Lower leg skin (tissue), 3 donors: ENCODE measurements at regions not wholly inside any gene's neighbourhood (a gene's known extent, or its start where the extent isn't known, plus 50 kb on each side); places are given as distances from the start of the nearest gene placed in this dataset.
"Not testable (repeated sequence)": the region's sequence is repeated elsewhere in the genome, so short reads cannot be mapped to it uniquely, and the experiment has no call there.

Experiments used
- POLR2A ChIP-seq, 2 donors: fragments of 450-650 bp; IDR thresholded peaks; one replicate each; pipeline ENCODE4 v1.6.1; 2016 to 2017; ENCODE audit warnings: antibody characterized with exemption in 2 of 2, mild to moderate bottlenecking in 1 of 2, moderate library complexity in 1 of 2
- TF ChIP-seq, protein P1 (sequence below), 3 donors: fragments of 450-650 bp; IDR thresholded peaks; one replicate each; pipeline ENCODE4 v1.5.1; 2016; ENCODE audit warnings: antibody characterized with exemption in 3 of 3, mild to moderate bottlenecking in 3 of 3, moderate library complexity in 2 of 3

DNA sequence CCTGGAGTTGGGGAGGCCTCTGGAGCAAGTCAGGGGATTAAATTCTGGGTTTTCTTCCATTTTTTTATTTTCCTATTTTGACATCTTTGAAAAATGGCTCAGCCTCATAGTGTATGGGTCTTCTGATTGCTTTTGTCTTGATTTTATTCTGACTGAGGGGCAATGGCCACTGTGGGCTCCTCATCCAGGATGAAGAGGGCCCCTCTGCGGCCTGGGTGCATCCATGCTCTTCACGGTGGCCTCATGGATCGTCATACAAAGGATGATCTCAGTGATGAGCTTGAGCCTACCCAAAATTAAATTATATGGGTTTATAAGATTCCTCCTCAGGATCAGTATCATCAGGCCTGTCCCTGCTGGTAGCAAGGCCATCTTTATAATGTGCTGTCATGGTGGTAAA, 103.7 kb downstream of the POTEB2 start:
- not testable (repeated sequence) for TF ChIP-seq POLR2A (IDR thresholded peaks at IDR 0.05)
- TF ChIP-seq, protein P1, sequence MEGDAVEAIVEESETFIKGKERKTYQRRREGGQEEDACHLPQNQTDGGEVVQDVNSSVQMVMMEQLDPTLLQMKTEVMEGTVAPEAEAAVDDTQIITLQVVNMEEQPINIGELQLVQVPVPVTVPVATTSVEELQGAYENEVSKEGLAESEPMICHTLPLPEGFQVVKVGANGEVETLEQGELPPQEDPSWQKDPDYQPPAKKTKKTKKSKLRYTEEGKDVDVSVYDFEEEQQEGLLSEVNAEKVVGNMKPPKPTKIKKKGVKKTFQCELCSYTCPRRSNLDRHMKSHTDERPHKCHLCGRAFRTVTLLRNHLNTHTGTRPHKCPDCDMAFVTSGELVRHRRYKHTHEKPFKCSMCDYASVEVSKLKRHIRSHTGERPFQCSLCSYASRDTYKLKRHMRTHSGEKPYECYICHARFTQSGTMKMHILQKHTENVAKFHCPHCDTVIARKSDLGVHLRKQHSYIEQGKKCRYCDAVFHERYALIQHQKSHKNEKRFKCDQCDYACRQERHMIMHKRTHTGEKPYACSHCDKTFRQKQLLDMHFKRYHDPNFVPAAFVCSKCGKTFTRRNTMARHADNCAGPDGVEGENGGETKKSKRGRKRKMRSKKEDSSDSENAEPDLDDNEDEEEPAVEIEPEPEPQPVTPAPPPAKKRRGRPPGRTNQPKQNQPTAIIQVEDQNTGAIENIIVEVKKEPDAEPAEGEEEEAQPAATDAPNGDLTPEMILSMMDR (IDR thresholded peaks at IDR 0.05) = not testable (repeated sequence)
